DND-41 (cell line): ENCODE measurements at regions not wholly inside any gene's neighbourhood (a gene's known extent, or its start where the extent isn't known, plus 50 kb on each side); places are given as distances from the start of the nearest gene placed in this dataset.
"Not testable (repeated sequence)": the region's sequence is repeated elsewhere in the genome, so short reads cannot be mapped to it uniquely, and the experiment has no call there.

Experiments used
- CTCF ChIP-seq: IDR thresholded peaks from 2 replicates; pipeline ENCODE4 v1.5.1; 2012; ENCODE audit warnings: borderline replicate concordance, low read length, moderate library complexity, mild to moderate bottlenecking; ENCODE audit not compliant: poor library complexity, severe bottlenecking; ENCODE audit errors: extremely low read depth
- EZH2 ChIP-seq: IDR thresholded peaks from 3 replicates; pipeline ENCODE4 v1.6.1; 2012; ENCODE audit warnings: borderline replicate concordance, low read depth, mild to moderate bottlenecking, moderate library complexity, low read length, inconsistent platforms; ENCODE audit not compliant: severe bottlenecking

GRCh38 chr2:87584268-87584906 lies 163.5 kb upstream of the PLGLB2 start:
- TF ChIP-seq CTCF, EZH2: not testable (repeated sequence)
